H1 (cell line): ENCODE measurements at regions not wholly inside any gene's neighbourhood (a gene's known extent, or its start where the extent isn't known, plus 50 kb on each side); places are given as distances from the start of the nearest gene placed in this dataset.

ENCODE experiments used
- CTCF ChIA-PET: fragments of 300-600 bp; sonication (Branson Sonifier 250); formaldehyde crosslinking; loops from one replicate; lab custom pipeline; 2021; ENCODE audit not compliant: partially characterized antibody; lab: Charles Lee
- POLR2A ChIA-PET: fragments of 300-600 bp; sonication (Branson Sonifier 250); formaldehyde crosslinking; loops from one replicate; lab custom pipeline; 2021; ENCODE audit warnings: inconsistent platforms; ENCODE audit not compliant: partially characterized antibody; lab: Charles Lee
- DNase-seq, 2 experiments: peaks; one replicate each; pipeline versions ENCODE4 v3.0.0 to v3.0.0-alpha.2; 2010 to 2022; ENCODE audit warnings: low spot score in 2 of 2, low read depth in 1 of 2, mixed read lengths in 1 of 2
- FAIRE-seq: peaks from 2 replicates; lab custom pipeline; 2011; peaks lifted over from hg19 to GRCh38; lab: Jason Lieb, UNC
- H2AFZ ChIP-seq: 2 replicates; pipeline ENCODE4 v1.8.1; 2012; ENCODE audit warnings: low read length, inconsistent platforms
- H2AK5ac ChIP-seq: 2 replicates; pipeline ENCODE4 v1.6.1; 2013; ENCODE audit warnings: low read depth, low read length
- H2BK120ac ChIP-seq: replicated peaks from 2 replicates; pipeline ENCODE3; 2013; ENCODE audit warnings: low read depth, low read length, inconsistent platforms
- H2BK12ac ChIP-seq: 2 replicates; pipeline ENCODE4 v1.6.1; 2013; ENCODE audit warnings: low read depth, low read length
- H2BK15ac ChIP-seq: 2 replicates; pipeline ENCODE4 v1.6.1; 2013; ENCODE audit warnings: low read length
- H2BK20ac ChIP-seq: 2 replicates; pipeline ENCODE4 v1.6.1; 2013; ENCODE audit warnings: low read length
- H2BK5ac ChIP-seq: 2 replicates; pipeline ENCODE4 v1.6.1; 2013; ENCODE audit warnings: low read depth, low read length
- H3K14ac ChIP-seq: 2 replicates; pipeline ENCODE4 v1.6.1; 2013; ENCODE audit warnings: inconsistent platforms; ENCODE audit not compliant: insufficient read length
- H3K18ac ChIP-seq: 2 replicates; pipeline ENCODE4 v1.6.1; 2013; ENCODE audit warnings: low read length; ENCODE audit errors: extremely low read depth
- H3K23ac ChIP-seq: 2 replicates; pipeline ENCODE4 v1.6.1; 2013; ENCODE audit warnings: inconsistent platforms; ENCODE audit not compliant: insufficient read length
- H3K23me2 ChIP-seq: 2 replicates; pipeline ENCODE4 v1.6.1; 2013; ENCODE audit warnings: low read depth, low read length
- H3K27ac ChIP-seq: 2 replicates; pipeline ENCODE4 v1.6.1; 2011; ENCODE audit warnings: low read depth, low read length, inconsistent platforms
- H3K27me3 ChIP-seq, 4 experiments: replicated peaks in 1 of 4; 1 replicate in 1 of 4; 2 replicates in 3 of 4; pipeline versions ENCODE4 v1.6.1 to v1.8.1; 2011 to 2013; ENCODE audit warnings: low read length in 3 of 4, mild to moderate bottlenecking in 3 of 4, inconsistent platforms in 2 of 4, mixed read lengths in 2 of 4, moderate library complexity in 1 of 4; ENCODE audit not compliant: control insufficient read depth in 3 of 4, insufficient read depth in 3 of 4; ENCODE audit errors: extremely low read depth in 1 of 4
- H3K36me3 ChIP-seq, 4 experiments: 2 replicates each; pipeline versions ENCODE4 v1.6.1 to v1.8.1; 2011 to 2013; ENCODE audit warnings: mild to moderate bottlenecking in 4 of 4, low read length in 3 of 4, moderate library complexity in 2 of 4, control low read depth in 1 of 4, inconsistent platforms in 1 of 4; ENCODE audit not compliant: insufficient read depth in 4 of 4, control insufficient read depth in 2 of 4
- H3K4ac ChIP-seq: replicated peaks from 2 replicates; pipeline ENCODE3; 2013; ENCODE audit warnings: low read length, low read depth, mixed read lengths, inconsistent platforms; ENCODE audit not compliant: insufficient read length
- H3K4me1 ChIP-seq, 4 experiments: replicated peaks in 1 of 4; 1 replicate in 1 of 4; 2 replicates in 3 of 4; pipeline versions ENCODE4 v1.6.1 to v1.8.1; 2011 to 2013; ENCODE audit warnings: low read length in 3 of 4, inconsistent platforms in 2 of 4, mixed read lengths in 1 of 4; ENCODE audit not compliant: insufficient read depth in 4 of 4, control insufficient read depth in 3 of 4
- H3K4me2 ChIP-seq, 2 experiments: 2 replicates each; pipeline versions ENCODE4 v1.6.1 to v1.8.1; 2011 to 2013; ENCODE audit warnings: low read depth in 2 of 2, low read length in 2 of 2, control low read depth in 1 of 2, inconsistent platforms in 1 of 2, mild to moderate bottlenecking in 1 of 2; ENCODE audit not compliant: insufficient read depth in 1 of 2
- H3K4me3 ChIP-seq, 4 experiments: fragments of 200-600, 300-600 bp in 1 of 4; sonication (generic), shearing (Covaris generic), sonication (Bioruptor Twin) in 1 of 4; 2 replicates each; pipeline versions ENCODE4 v1.5.1 to v1.8.1; 2011 to 2016; ENCODE audit warnings: low read length in 4 of 4, low read depth in 3 of 4, control low read depth in 2 of 4, inconsistent platforms in 2 of 4, mild to moderate bottlenecking in 2 of 4, mixed read lengths in 1 of 4, moderate library complexity in 1 of 4; ENCODE audit not compliant: insufficient read depth in 2 of 4; ENCODE audit errors: extremely low read depth in 1 of 4
- H3K56ac ChIP-seq: replicated peaks from 2 replicates; pipeline ENCODE3; 2013; ENCODE audit warnings: low read depth, mild to moderate bottlenecking, mixed read lengths, low read length, inconsistent platforms; ENCODE audit not compliant: insufficient read length
- H3K79me1 ChIP-seq: 2 replicates; pipeline ENCODE4 v1.6.1; 2013; ENCODE audit warnings: low read depth, low read length, control low read depth
- H3K79me2 ChIP-seq, 2 experiments: 2 replicates each; pipeline versions ENCODE4 v1.6.1 to v1.8.1; 2012 to 2013; ENCODE audit warnings: low read length in 2 of 2, mild to moderate bottlenecking in 2 of 2, inconsistent platforms in 1 of 2; ENCODE audit not compliant: insufficient read depth in 2 of 2, control insufficient read depth in 1 of 2
- H3K9ac ChIP-seq, 4 experiments: replicated peaks in 1 of 4; 1 replicate in 1 of 4; 2 replicates in 3 of 4; pipeline versions ENCODE4 v1.6.1 to v1.8.1; 2011 to 2013; ENCODE audit warnings: low read depth in 3 of 4, low read length in 3 of 4, control low read depth in 2 of 4, mild to moderate bottlenecking in 2 of 4, moderate library complexity in 2 of 4, inconsistent platforms in 1 of 4; ENCODE audit errors: extremely low read depth in 1 of 4
- H3K9me3 ChIP-seq, 2 experiments: 2 replicates each; pipeline versions ENCODE4 v1.6.1 to v1.8.1; 2012 to 2013; ENCODE audit warnings: mild to moderate bottlenecking in 2 of 2, moderate library complexity in 2 of 2, control low read depth in 1 of 2, inconsistent platforms in 1 of 2, low read depth in 1 of 2, low read length in 1 of 2, mixed read lengths in 1 of 2; ENCODE audit not compliant: insufficient read depth in 2 of 2
- H4K20me1 ChIP-seq, 2 experiments: replicated peaks in 1 of 2; 2 replicates each; pipeline versions ENCODE3 to v1.8.1; 2011 to 2013; ENCODE audit warnings: inconsistent platforms in 2 of 2, low read length in 2 of 2, mild to moderate bottlenecking in 1 of 2; ENCODE audit not compliant: insufficient read depth in 2 of 2, control insufficient read depth in 1 of 2
- H4K5ac ChIP-seq: 2 replicates; pipeline ENCODE4 v1.6.1; 2013; ENCODE audit warnings: low read length, low read depth, mixed read lengths, inconsistent platforms; ENCODE audit not compliant: insufficient read length
- H4K8ac ChIP-seq: 2 replicates; pipeline ENCODE4 v1.8.0; 2013; ENCODE audit warnings: mild to moderate bottlenecking, moderate library complexity, low read length, inconsistent platforms; ENCODE audit not compliant: insufficient read depth; ENCODE audit errors: extremely low read depth
- H4K91ac ChIP-seq: replicated peaks from 2 replicates; pipeline ENCODE3; 2013; ENCODE audit warnings: low read length, mixed read lengths, inconsistent platforms; ENCODE audit not compliant: insufficient read length
- ASH2L ChIP-seq: fragments of 200-600, 300-600 bp; sonication (generic); IDR thresholded peaks from one replicate; pipeline ENCODE4 v1.7.1; 2017; ENCODE audit warnings: low read length
- CREB1 ChIP-seq: IDR thresholded peaks from 2 replicates; pipeline ENCODE4 v1.6.1; 2012; ENCODE audit warnings: inconsistent platforms
- GTF2F1 ChIP-seq: IDR thresholded peaks from 2 replicates; pipeline ENCODE4 v1.6.1; 2012; ENCODE audit warnings: low read depth, low read length, improper control_type of control experiment, borderline replicate concordance
- MAFK ChIP-seq: IDR thresholded peaks from 2 replicates; pipeline ENCODE4 v1.6.1; 2012; ENCODE audit warnings: low read depth, mild to moderate bottlenecking, improper control_type of control experiment, low read length
- POU5F1 ChIP-seq: IDR thresholded peaks from 2 replicates; pipeline ENCODE4 v1.6.1; 2011; ENCODE audit warnings: low read depth, mild to moderate bottlenecking, low read length, moderate library complexity
- SRF ChIP-seq: IDR thresholded peaks from 2 replicates; pipeline ENCODE4 v1.6.1; 2011; ENCODE audit warnings: mild to moderate bottlenecking, low read depth, low read length, moderate library complexity
- WGBS, 2 experiments: shearing (Covaris generic) in 1 of 2; methylation state at CpG; one replicate each; pipeline versions ENCODE4 v1.1.6 to v1.1.7; 2013 to 2015; ENCODE audit warnings: low lambda C conversion rate in 2 of 2, mixed read lengths in 2 of 2, inconsistent platforms in 1 of 2, low coverage in 1 of 2, missing lambda C conversion rate in 1 of 2; ENCODE audit not compliant: insufficient replicate concordance in 2 of 2, insufficient coverage in 1 of 2, insufficient read length in 1 of 2; ENCODE audit errors: extremely low coverage in 1 of 2, missing lambda C conversion rate in 1 of 2; 5-methylcytosine and 5-hydroxymethylcytosine counted together
- TF ChIP-seq, protein P1 (sequence below): IDR thresholded peaks from 2 replicates; pipeline ENCODE4 v1.6.1; 2011; ENCODE audit warnings: low read depth, mild to moderate bottlenecking, low read length; ENCODE audit not compliant: insufficient read depth

DNA sequence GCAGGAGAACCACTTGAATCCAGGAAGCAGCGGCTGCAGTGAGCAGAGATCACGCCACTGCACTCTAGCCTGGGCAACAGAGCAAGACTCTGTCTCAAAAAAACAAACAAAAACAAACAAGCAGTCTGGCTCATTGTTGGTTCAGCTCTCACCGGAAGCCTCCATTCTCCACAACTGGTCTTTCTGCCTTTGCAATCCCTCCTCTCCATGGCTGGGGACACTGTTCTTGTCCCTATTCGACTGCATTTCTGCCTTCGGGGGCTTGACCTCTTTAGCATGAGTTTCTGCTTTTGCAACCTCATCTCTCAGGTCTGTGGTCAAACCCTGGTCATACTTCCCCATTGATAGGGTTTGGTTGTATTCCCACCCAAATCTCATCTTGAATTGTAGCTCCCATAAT is 216.3 kb upstream of the NR5A2 start:
- no peak overlapping the region for H3K14ac ChIP-seq
- no peak overlapping the region for H3K4me2 ChIP-seq
- FAIRE-seq = no peak
- no peak overlapping the region for H2AK5ac ChIP-seq
- H2BK20ac ChIP-seq = no peak overlapping the region
- no peaks in the 10 kb centered on the region for H3K79me1 ChIP-seq
- no peak overlapping the region for H2AFZ ChIP-seq
- H4K91ac ChIP-seq = no peak overlapping the region
- no peak overlapping the region for H4K8ac ChIP-seq
- ChIA-PET CTCF (no interaction called here), POLR2A (no interaction called here)
- no peak overlapping the region for H3K18ac ChIP-seq
- 93% methylated on average over 5 of the region's 5 CpGs; no CpG with 5 or more reads in 1 of the 2 experiments for WGBS, 2 experiments
- H3K9ac ChIP-seq = no peak overlapping the region
- no peak overlapping the region for H2BK5ac ChIP-seq
- H2BK12ac ChIP-seq = no peak overlapping the region
- peaks cover 0 to 1% (median 0%) of the 10 kb centered on the region in 4 experiments; a peak in 1 of 7 replicates for H3K27me3 ChIP-seq
- no peak for DNase-seq
- H3K4ac ChIP-seq = no peak overlapping the region
- H3K4me1 ChIP-seq = no peaks in the 10 kb centered on the region
- H3K9me3 ChIP-seq = no peaks in the 10 kb centered on the region
- no peak overlapping the region for H4K5ac ChIP-seq
- H3K56ac ChIP-seq = no peak overlapping the region
- TF ChIP-seq CREB1 (no peak), ASH2L (no peak), SRF (no peak), MAFK (no peak), GTF2F1 (no peak), POU5F1 (no peak)
- TF ChIP-seq, protein P1, sequence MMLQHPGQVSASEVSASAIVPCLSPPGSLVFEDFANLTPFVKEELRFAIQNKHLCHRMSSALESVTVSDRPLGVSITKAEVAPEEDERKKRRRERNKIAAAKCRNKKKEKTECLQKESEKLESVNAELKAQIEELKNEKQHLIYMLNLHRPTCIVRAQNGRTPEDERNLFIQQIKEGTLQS = no peak
- no peaks in the 10 kb centered on the region for H3K79me2 ChIP-seq
- no peak overlapping the region for H2BK15ac ChIP-seq
- H3K36me3 ChIP-seq = no peaks in the 10 kb centered on the region
- H2BK120ac ChIP-seq = no peak overlapping the region
- no peaks in the 10 kb centered on the region for H3K23me2 ChIP-seq
- no peak overlapping the region for H3K27ac ChIP-seq
- H3K4me3 ChIP-seq = no peak overlapping the region
- H4K20me1 ChIP-seq = no peaks in the 10 kb centered on the region
- no peak overlapping the region for H3K23ac ChIP-seq
